ENCODE measurements at regions not wholly inside any gene's neighbourhood (a gene's known extent, or its start where the extent isn't known, plus 50 kb on each side); places are given as distances from the start of the nearest gene placed in this dataset.

DNA sequence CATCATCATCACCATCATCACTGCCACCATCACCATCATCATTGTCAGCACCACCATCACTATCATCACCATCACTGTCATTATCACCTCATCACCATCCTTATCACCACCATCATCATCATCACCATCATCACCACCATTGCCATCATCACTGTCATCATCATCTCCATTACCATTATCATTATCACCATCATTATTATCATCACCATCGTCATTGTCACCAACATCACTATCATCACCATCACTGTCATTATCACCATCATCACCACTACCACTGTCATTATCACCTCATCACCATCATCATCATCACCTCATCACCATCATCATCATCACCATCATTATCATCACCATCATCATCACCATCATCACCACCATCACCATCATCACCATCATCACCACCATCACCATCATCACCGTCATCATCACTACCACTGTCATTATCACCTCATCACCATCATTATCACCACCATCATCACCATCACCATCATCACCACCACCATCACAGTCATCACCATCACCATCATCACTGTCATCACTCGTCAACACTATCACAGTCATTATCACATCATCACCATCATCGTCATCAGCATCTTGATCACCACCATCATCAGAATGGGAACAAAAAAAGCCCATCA is 191.1 kb downstream of the TTLL2 start:
- Histone ChIP-seq H3K36me3 (ENCODE audit: low read depth) (no peaks in the 10 kb centered on the region), H3K4me1 (ENCODE audit: insufficient read depth, poor library complexity, severe bottlenecking) (no peaks in the 10 kb centered on the region), H3K27ac (ENCODE audit: poor library complexity, severe bottlenecking) (no peak overlapping the region), H3K4me3 (ENCODE audit: severe bottlenecking) (no peak overlapping the region), H3K27me3 (ENCODE audit: insufficient read depth, poor library complexity, severe bottlenecking) (no peaks in the 10 kb centered on the region), H3K9me3 (ENCODE audit: severe bottlenecking) (no peaks in the 10 kb centered on the region)
- no peak for ATAC-seq (ENCODE audit: low read depth)
- TF ChIP-seq, protein P1, sequence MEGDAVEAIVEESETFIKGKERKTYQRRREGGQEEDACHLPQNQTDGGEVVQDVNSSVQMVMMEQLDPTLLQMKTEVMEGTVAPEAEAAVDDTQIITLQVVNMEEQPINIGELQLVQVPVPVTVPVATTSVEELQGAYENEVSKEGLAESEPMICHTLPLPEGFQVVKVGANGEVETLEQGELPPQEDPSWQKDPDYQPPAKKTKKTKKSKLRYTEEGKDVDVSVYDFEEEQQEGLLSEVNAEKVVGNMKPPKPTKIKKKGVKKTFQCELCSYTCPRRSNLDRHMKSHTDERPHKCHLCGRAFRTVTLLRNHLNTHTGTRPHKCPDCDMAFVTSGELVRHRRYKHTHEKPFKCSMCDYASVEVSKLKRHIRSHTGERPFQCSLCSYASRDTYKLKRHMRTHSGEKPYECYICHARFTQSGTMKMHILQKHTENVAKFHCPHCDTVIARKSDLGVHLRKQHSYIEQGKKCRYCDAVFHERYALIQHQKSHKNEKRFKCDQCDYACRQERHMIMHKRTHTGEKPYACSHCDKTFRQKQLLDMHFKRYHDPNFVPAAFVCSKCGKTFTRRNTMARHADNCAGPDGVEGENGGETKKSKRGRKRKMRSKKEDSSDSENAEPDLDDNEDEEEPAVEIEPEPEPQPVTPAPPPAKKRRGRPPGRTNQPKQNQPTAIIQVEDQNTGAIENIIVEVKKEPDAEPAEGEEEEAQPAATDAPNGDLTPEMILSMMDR (IDR thresholded peaks at IDR 0.05; ENCODE audit: poor library complexity, severe bottlenecking) = no peak
- DNase-seq (ENCODE audit: low spot score) = no peak

GRCh38 chr6:167517254-167517916 is 192.5 kb downstream of the TTLL2 start:
- Histone ChIP-seq H3K9me3 (ENCODE audit: severe bottlenecking) (no peaks in the 10 kb centered on the region), H3K27me3 (ENCODE audit: insufficient read depth, poor library complexity, severe bottlenecking) (no peaks in the 10 kb centered on the region), H3K27ac (ENCODE audit: poor library complexity, severe bottlenecking) (no peak overlapping the region), H3K4me3 (ENCODE audit: severe bottlenecking) (no peak overlapping the region), H3K4me1 (ENCODE audit: insufficient read depth, poor library complexity, severe bottlenecking) (no peaks in the 10 kb centered on the region), H3K36me3 (ENCODE audit: low read depth) (no peaks in the 10 kb centered on the region)
- ATAC-seq (ENCODE audit: low read depth) (no peak), DNase-seq (ENCODE audit: low spot score) (no peak)
- TF ChIP-seq, protein P1 (IDR thresholded peaks at IDR 0.05; ENCODE audit: poor library complexity, severe bottlenecking) = no peak

- DNase-seq (ENCODE audit: low spot score) (no peak), ATAC-seq (ENCODE audit: low read depth) (no peak)
- Histone ChIP-seq H3K4me3 (ENCODE audit: severe bottlenecking) (no peak overlapping the region), H3K27me3 (ENCODE audit: insufficient read depth, poor library complexity, severe bottlenecking) (no peaks in the 10 kb centered on the region), H3K4me1 (ENCODE audit: insufficient read depth, poor library complexity, severe bottlenecking) (no peaks in the 10 kb centered on the region), H3K36me3 (ENCODE audit: low read depth) (no peaks in the 10 kb centered on the region), H3K9me3 (ENCODE audit: severe bottlenecking) (no peaks in the 10 kb centered on the region), H3K27ac (ENCODE audit: poor library complexity, severe bottlenecking) (no peak overlapping the region)
- TF ChIP-seq, protein P1 (IDR thresholded peaks at IDR 0.05; ENCODE audit: poor library complexity, severe bottlenecking) = no peak
Measured at GRCh38 chr6:167523426-167523825, 198.5 kb downstream of the TTLL2 start.

DNA sequence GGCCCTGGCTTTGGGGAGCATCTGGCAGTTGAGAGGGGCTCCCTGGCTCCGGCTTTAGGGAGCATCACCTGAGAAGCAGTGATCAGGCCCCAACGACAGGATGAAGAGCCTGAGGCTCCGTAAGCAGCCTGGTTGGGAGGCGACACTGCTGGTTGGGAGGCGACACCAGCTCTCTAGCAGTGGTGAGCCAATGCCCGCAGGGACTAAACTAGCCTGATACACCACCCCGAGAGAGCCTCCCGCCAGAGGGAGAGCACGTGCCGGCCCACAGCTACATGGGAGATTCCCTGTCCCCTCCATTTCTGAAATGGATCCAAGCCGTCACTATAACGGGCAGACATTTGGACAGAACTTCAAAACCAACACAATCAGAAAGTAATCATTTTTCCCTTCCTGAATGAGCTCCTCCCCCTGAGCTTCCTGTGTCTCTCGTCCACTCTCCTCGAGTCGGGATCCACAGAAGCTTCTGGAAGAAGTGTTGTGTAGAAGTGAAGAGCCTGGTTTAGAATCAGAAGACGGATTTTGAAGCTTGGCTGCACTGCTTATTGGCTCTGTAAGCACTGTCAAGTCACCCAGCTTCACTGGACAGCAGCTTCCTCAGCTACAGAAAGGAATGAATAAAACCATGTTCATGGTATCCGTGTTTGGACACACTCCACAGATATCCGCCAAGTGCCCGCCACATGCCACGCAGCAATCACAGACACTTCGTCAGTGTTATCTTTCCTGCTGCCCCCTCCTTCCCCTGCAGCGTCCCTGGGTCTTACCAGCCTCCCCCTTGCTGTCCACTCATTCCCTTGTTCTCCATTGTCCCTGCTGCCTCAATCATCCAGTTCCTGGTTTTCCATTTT is 199.6 kb downstream of the TTLL2 start:
- TF ChIP-seq, protein P1 (IDR thresholded peaks at IDR 0.05; ENCODE audit: poor library complexity, severe bottlenecking) = no peak
- no peak overlapping the region for H3K4me3 ChIP-seq (ENCODE audit: severe bottlenecking)
- ATAC-seq (ENCODE audit: low read depth) = no peak

More for the DNA sequence above, 199.6 kb downstream of the TTLL2 start:
- no peaks in the 10 kb centered on the region for H3K27me3 ChIP-seq (ENCODE audit: insufficient read depth, poor library complexity, severe bottlenecking)
- no peaks in the 10 kb centered on the region for H3K9me3 ChIP-seq (ENCODE audit: severe bottlenecking)
- H3K4me1 ChIP-seq (ENCODE audit: insufficient read depth, poor library complexity, severe bottlenecking) = no peaks in the 10 kb centered on the region
- no peak for DNase-seq (ENCODE audit: low spot score)
- no peaks in the 10 kb centered on the region for H3K36me3 ChIP-seq (ENCODE audit: low read depth)
- no peak overlapping the region for H3K27ac ChIP-seq (ENCODE audit: poor library complexity, severe bottlenecking)

All from RWPE2 (cell line).